K562 (cell line): ENCODE measurements at regions not wholly inside any gene's neighbourhood (a gene's known extent, or its start where the extent isn't known, plus 50 kb on each side); places are given as distances from the start of the nearest gene placed in this dataset.

Experiments
- ATAC-seq: fragments of 200-7000 bp; cut with Tn5 transposase; 3 replicates; pipeline ENCODE4 v1.9.1; 2020; ENCODE audit warnings: moderate library complexity
- BruUV-seq: library from RNA; stranded (reverse); fragments of 400-500 nt; replicated peaks from 2 replicates; lab custom pipeline; 2021; lab: Mats Ljungman, UMichigan
- CTCF ChIA-PET: fragments of 300-600 bp; formaldehyde crosslinking; extraction: SDS; loops from one replicate; lab custom pipeline; 2021; ENCODE audit warnings: low intra/inter-chr PET ratio; lab: Yijun Ruan, JAX
- POLR2A ChIA-PET: fragments of 300-600, 350-650 bp; sonication (Branson Sonifier 250); formaldehyde crosslinking; extraction: SDS; loops from one replicate; lab custom pipeline; 2021; ENCODE audit warnings: antibody characterized with exemption, inconsistent platforms; lab: Yijun Ruan, JAX
- DNase-seq, 4 experiments: peaks; one replicate each; pipeline versions ENCODE4 v3.0.0 to v3.0.0-alpha.2; 2011 to 2018; ENCODE audit warnings: low spot score in 3 of 4, mixed read lengths in 3 of 4; ENCODE audit errors: extremely low read depth in 1 of 4
- FAIRE-seq: peaks from 2 replicates; lab custom pipeline; 2011; peaks lifted over from hg19 to GRCh38; lab: Jason Lieb, UNC
- H2AFZ ChIP-seq: 2 replicates; pipeline ENCODE4 v1.6.0; 2011; ENCODE audit warnings: low read depth, low read length, control low read depth, inconsistent platforms
- H3K27ac ChIP-seq: fragments of 200-600 bp; 3 replicates; pipeline ENCODE4 v1.8.0; 2011; ENCODE audit warnings: low read depth, mild to moderate bottlenecking, control low read depth, inconsistent platforms, low read length, moderate library complexity, mixed read lengths; ENCODE audit errors: extremely low read depth
- H3K27me3 ChIP-seq, 2 experiments: fragments of 300-600 bp in 1 of 2; 2 replicates in 1 of 2; 3 replicates in 1 of 2; pipeline versions ENCODE4 v1.6.0 to v1.8.0; 2011; ENCODE audit warnings: inconsistent platforms in 2 of 2, low read length in 2 of 2, mild to moderate bottlenecking in 1 of 2, mixed read lengths in 1 of 2, moderate library complexity in 1 of 2; ENCODE audit not compliant: control insufficient read depth in 2 of 2, insufficient read depth in 2 of 2
- H3K36me3 ChIP-seq: fragments of 300-600 bp; 3 replicates; pipeline ENCODE4 v1.8.0; 2011; ENCODE audit warnings: mild to moderate bottlenecking, low read length, inconsistent platforms; ENCODE audit not compliant: control insufficient read depth, insufficient read depth
- H3K4me1 ChIP-seq, 2 experiments: fragments of 200-600 bp in 1 of 2; replicated peaks in 1 of 2; 2 replicates in 1 of 2; 3 replicates in 1 of 2; pipeline versions ENCODE4 v1.5.1 to v1.8.0; 2011; ENCODE audit warnings: inconsistent platforms in 2 of 2, low read length in 2 of 2, mild to moderate bottlenecking in 1 of 2, mixed read lengths in 1 of 2, moderate library complexity in 1 of 2; ENCODE audit not compliant: control insufficient read depth in 2 of 2, insufficient read depth in 2 of 2
- H3K4me2 ChIP-seq: 2 replicates; pipeline ENCODE4 v1.6.1; 2011; ENCODE audit warnings: low read length, control low read depth, inconsistent platforms, mixed read lengths; ENCODE audit not compliant: insufficient read depth
- H3K4me3 ChIP-seq: fragments of 200-600 bp; sonication (generic), shearing (Covaris generic); 2 replicates; pipeline ENCODE4 v1.5.1; 2016; ENCODE audit warnings: control low read depth, inconsistent platforms
- H3K79me2 ChIP-seq: fragments of 200-600 bp; 3 replicates; pipeline ENCODE4 v1.8.0; 2011; ENCODE audit warnings: low read length, inconsistent platforms; ENCODE audit not compliant: control insufficient read depth, insufficient read depth
- H3K9ac ChIP-seq, 2 experiments: 2 replicates each; pipeline versions ENCODE4 v1.6.0 to v1.6.1; 2011; ENCODE audit warnings: low read depth in 2 of 2, low read length in 2 of 2, control low read depth in 1 of 2, inconsistent platforms in 1 of 2, mild to moderate bottlenecking in 1 of 2, mixed read lengths in 1 of 2; ENCODE audit not compliant: insufficient read depth in 1 of 2
- H3K9me1 ChIP-seq: one replicate; pipeline ENCODE4 v1.6.0; 2011; ENCODE audit warnings: inconsistent platforms, mild to moderate bottlenecking, low read length, moderate library complexity; ENCODE audit not compliant: control insufficient read depth, insufficient read depth
- H3K9me3 ChIP-seq: replicated peaks from 2 replicates; pipeline ENCODE4 v1.5.1; 2011; ENCODE audit warnings: low read depth, low read length, inconsistent platforms; ENCODE audit not compliant: control insufficient read depth, insufficient read depth
- H4K20me1 ChIP-seq: replicated peaks from 2 replicates; pipeline ENCODE4 v1.6.1; 2011; ENCODE audit warnings: low read length, inconsistent platforms, mixed read lengths; ENCODE audit not compliant: control insufficient read depth, insufficient read depth
- ERF ChIP-seq: fragments of 450-650 bp; formaldehyde crosslinking; IDR thresholded peaks from 2 replicates; pipeline ENCODE4 v1.4.0; 2020; ENCODE audit warnings: mild to moderate bottlenecking, mixed read lengths
- ESRRA ChIP-seq: fragments of 450-650 bp; IDR thresholded peaks from 2 replicates; pipeline ENCODE4 v1.6.1; 2014; ENCODE audit warnings: low read depth, mild to moderate bottlenecking, moderate library complexity, borderline replicate concordance
- ETV1 ChIP-seq: fragments of 450-650 bp; conservative IDR thresholded peaks from 2 replicates; pipeline ENCODE4 v1.6.1; 2016; ENCODE audit warnings: missing genetic modification characterization, control low read depth, low read depth, missing compliant biosample characterization
- HDAC6 ChIP-seq: IDR thresholded peaks from 2 replicates; pipeline ENCODE4 v1.6.1; 2012; ENCODE audit warnings: low read depth, mild to moderate bottlenecking, control low read depth, inconsistent platforms, low read length, moderate library complexity
- HNRNPL ChIP-seq: fragments of 200-400 bp; formaldehyde crosslinking; IDR thresholded peaks from 2 replicates; pipeline ENCODE4 v1.6.1; 2017; ENCODE audit warnings: low read depth, mild to moderate bottlenecking, low read length
- IRF2 ChIP-seq: sonication (generic); formaldehyde crosslinking; IDR thresholded peaks from 2 replicates; pipeline ENCODE4 v1.8.1; 2022; ENCODE audit warnings: mild to moderate bottlenecking, missing genetic modification reagents
- KHSRP ChIP-seq: fragments of 450-650 bp; IDR thresholded peaks from 2 replicates; pipeline ENCODE4 v1.6.1; 2017
- PCBP1 ChIP-seq: fragments of 200-400 bp; formaldehyde crosslinking; IDR thresholded peaks from 2 replicates; pipeline ENCODE4 v1.6.1; 2018; ENCODE audit warnings: mild to moderate bottlenecking, low read depth, low read length; ENCODE audit not compliant: poor library complexity, severe bottlenecking
- POU5F1 ChIP-seq: fragments of 150-350 bp; IDR thresholded peaks from 2 replicates; pipeline ENCODE4 v1.6.1; 2014; ENCODE audit warnings: borderline replicate concordance, low read length, low read depth, mild to moderate bottlenecking; ENCODE audit not compliant: partially characterized antibody
- SMARCA5 ChIP-seq: fragments of 450-650 bp; IDR thresholded peaks from 2 replicates; pipeline ENCODE4 v1.6.1; 2016
- ZNF384 ChIP-seq: IDR thresholded peaks from 2 replicates; pipeline ENCODE4 v1.6.1; 2012; ENCODE audit warnings: low read depth, low read length, improper control_type of control experiment
- ZNF668 ChIP-seq: fragments of 250-450 bp; sonication (Bioruptor Pico); IDR thresholded peaks from 2 replicates; pipeline ENCODE4 v1.8.0; 2022; ENCODE audit warnings: mild to moderate bottlenecking, inconsistent platforms
- ZNF766 ChIP-seq: fragments of 200-800 bp; sonication (Bioruptor generic); conservative IDR thresholded peaks from 2 replicates; pipeline ENCODE4 v1.6.1; 2016; ENCODE audit warnings: missing genetic modification characterization, missing compliant biosample characterization
- WGBS: fragments of 100-300 bp; shearing (Covaris generic); methylation state at CpG from one replicate; pipeline ENCODE4 v1.1.6; 2016; ENCODE audit warnings: low coverage, mixed read lengths; ENCODE audit not compliant: insufficient coverage; ENCODE audit errors: missing lambda C conversion rate; 5-methylcytosine and 5-hydroxymethylcytosine counted together
- in situ Hi-C: fragments of 300-500 bp; cut with MboI; formaldehyde crosslinking; loops from 4 replicates; pipeline ENCODE4 v1.15.0; 2018; ENCODE audit warnings: inconsistent platforms, mixed read lengths
- intact Hi-C: fragments of 100-400 bp; cut with micrococcal nuclease; formaldehyde crosslinking; loops from 2 replicates; pipeline ENCODE4 v1.14.2; 2022
- TF ChIP-seq, protein P1 (sequence below): fragments of 250-450 bp; sonication (Bioruptor Pico); IDR thresholded peaks from 2 replicates; pipeline ENCODE4 v1.8.0; 2022; ENCODE audit warnings: moderate library complexity, mild to moderate bottlenecking, inconsistent platforms
- TF ChIP-seq, protein P2 (sequence below): fragments of 450-650 bp; formaldehyde crosslinking; IDR thresholded peaks from 2 replicates; pipeline ENCODE4 v1.4.0; 2022; ENCODE audit warnings: missing genetic modification characterization
- TF ChIP-seq, protein P3 (sequence below): sonication (generic); formaldehyde crosslinking; IDR thresholded peaks from 2 replicates; pipeline ENCODE4 v1.8.0; 2022; ENCODE audit warnings: mild to moderate bottlenecking, missing genetic modification reagents
- TF ChIP-seq, protein P4 (sequence below): fragments of 250-450 bp; sonication (Bioruptor Pico); IDR thresholded peaks from 2 replicates; pipeline ENCODE4 v1.5.0; 2022; ENCODE audit warnings: mild to moderate bottlenecking

DNA sequence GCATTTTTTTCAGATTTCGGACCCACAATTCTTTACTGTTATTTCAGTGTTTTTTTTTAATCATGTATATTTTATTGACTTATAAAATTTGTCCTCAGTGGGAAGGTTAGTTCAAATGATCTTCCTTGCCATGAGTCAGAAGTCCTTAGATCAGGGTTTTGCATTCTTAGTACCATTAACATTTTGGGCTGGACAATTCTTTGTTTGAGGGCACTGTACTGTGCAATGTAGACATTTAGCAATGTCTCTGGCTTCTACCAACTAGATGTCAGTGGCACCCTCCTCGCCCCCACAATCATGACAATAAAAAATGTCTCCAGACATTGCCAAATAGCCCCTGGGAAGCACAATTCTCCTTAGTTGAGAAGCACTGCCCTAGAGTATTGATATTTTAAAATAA, 176.6 kb downstream of the VEGFC start (continued):
- no peak for TF ChIP-seq ETV1 (tag)
- TF ChIP-seq, protein P1, sequence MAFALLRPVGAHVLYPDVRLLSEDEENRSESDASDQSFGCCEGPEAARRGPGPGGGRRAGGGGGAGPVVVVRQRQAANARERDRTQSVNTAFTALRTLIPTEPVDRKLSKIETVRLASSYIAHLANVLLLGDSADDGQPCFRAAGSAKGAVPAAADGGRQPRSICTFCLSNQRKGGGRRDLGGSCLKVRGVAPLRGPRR (CRISPR knock-in tag) = no peak
- TF ChIP-seq, protein P2, sequence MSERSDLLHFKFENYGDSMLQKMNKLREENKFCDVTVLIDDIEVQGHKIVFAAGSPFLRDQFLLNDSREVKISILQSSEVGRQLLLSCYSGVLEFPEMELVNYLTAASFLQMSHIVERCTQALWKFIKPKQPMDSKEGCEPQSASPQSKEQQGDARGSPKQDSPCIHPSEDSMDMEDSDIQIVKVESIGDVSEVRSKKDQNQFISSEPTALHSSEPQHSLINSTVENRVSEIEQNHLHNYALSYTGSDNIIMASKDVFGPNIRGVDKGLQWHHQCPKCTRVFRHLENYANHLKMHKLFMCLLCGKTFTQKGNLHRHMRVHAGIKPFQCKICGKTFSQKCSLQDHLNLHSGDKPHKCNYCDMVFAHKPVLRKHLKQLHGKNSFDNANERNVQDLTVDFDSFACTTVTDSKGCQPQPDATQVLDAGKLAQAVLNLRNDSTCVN (CRISPR knock-in tag) = no peak

DNA sequence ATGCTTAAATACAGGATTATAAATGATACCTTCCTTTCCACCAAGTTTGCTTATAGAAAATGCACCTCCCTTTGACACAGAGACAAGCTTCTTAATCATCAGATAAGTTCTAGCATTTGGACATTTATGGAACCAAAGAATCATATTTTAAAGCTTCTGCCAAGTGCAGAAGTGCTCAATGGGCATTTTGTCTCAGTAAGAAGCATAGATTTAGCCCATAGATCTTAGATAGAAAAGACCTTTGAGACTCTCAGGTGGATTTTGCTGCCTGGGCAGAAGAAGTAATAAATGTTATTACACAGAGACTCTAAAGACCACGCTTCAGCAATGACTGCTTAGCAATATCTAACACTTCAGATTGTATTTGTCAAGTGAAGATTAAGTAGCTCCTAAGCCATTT, 174.6 kb downstream of the VEGFC start:
- intact Hi-C loops (no loop called here), in situ Hi-C loops (no loop called here)
- H3K27me3 ChIP-seq = no peaks in the 10 kb centered on the region
- 0% methylated on average over 1 of the region's 1 CpG for WGBS
- CTCF ChIA-PET = no interaction called here
- DNase-seq (no peak), ATAC-seq (no peak), FAIRE-seq (no peak)
- no peaks in the 10 kb centered on the region for H3K9me1 ChIP-seq
- H3K27ac ChIP-seq = no peak overlapping the region
- no TSS peak for BruUV-seq
- POLR2A ChIA-PET = no interaction called here
- H3K4me1 ChIP-seq = no peaks in the 10 kb centered on the region
- H4K20me1 ChIP-seq = no peaks in the 10 kb centered on the region
- no peak overlapping the region for H2AFZ ChIP-seq
- no peaks in the 10 kb centered on the region for H3K9me3 ChIP-seq
- no peak overlapping the region for H3K4me3 ChIP-seq
- H3K79me2 ChIP-seq = no peaks in the 10 kb centered on the region
- H3K36me3 ChIP-seq = no peaks in the 10 kb centered on the region
- no peak overlapping the region for H3K9ac ChIP-seq
- H3K4me2 ChIP-seq = no peak overlapping the region
- no peak for TF ChIP-seq ESRRA
- no peak for TF ChIP-seq ERF (CRISPR knock-in tag)
- TF ChIP-seq KHSRP = no peak
- no peak for TF ChIP-seq ZNF766 (CRISPR knock-in tag)
- TF ChIP-seq, protein P3, sequence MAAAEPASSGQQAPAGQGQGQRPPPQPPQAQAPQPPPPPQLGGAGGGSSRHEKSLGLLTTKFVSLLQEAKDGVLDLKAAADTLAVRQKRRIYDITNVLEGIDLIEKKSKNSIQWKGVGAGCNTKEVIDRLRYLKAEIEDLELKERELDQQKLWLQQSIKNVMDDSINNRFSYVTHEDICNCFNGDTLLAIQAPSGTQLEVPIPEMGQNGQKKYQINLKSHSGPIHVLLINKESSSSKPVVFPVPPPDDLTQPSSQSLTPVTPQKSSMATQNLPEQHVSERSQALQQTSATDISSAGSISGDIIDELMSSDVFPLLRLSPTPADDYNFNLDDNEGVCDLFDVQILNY (CRISPR knock-in tag) = no peak
- no peak for TF ChIP-seq IRF2
- TF ChIP-seq, protein P4, sequence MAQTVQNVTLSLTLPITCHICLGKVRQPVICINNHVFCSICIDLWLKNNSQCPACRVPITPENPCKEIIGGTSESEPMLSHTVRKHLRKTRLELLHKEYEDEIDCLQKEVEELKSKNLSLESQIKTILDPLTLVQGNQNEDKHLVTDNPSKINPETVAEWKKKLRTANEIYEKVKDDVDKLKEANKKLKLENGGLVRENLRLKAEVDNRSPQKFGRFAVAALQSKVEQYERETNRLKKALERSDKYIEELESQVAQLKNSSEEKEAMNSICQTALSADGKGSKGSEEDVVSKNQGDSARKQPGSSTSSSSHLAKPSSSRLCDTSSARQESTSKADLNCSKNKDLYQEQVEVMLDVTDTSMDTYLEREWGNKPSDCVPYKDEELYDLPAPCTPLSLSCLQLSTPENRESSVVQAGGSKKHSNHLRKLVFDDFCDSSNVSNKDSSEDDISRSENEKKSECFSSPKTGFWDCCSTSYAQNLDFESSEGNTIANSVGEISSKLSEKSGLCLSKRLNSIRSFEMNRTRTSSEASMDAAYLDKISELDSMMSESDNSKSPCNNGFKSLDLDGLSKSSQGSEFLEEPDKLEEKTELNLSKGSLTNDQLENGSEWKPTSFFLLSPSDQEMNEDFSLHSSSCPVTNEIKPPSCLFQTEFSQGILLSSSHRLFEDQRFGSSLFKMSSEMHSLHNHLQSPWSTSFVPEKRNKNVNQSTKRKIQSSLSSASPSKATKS (CRISPR knock-in tag) = no peak
- no peak for TF ChIP-seq SMARCA5
- no peak for TF ChIP-seq ZNF668 (CRISPR knock-in tag)
- no peak for TF ChIP-seq HDAC6
- no peak for TF ChIP-seq ZNF384
- TF ChIP-seq HNRNPL = no peak
- TF ChIP-seq PCBP1 = no peak
- no peak for TF ChIP-seq POU5F1
